HG03097 (cell line): ENCODE measurements at regions not wholly inside any gene's neighbourhood (a gene's known extent, or its start where the extent isn't known, plus 50 kb on each side); places are given as distances from the start of the nearest gene placed in this dataset.

ENCODE experiments used
- ATAC-seq: cut with Tn5 transposase; IDR thresholded peaks from one replicate; pipeline ENCODE4 v1.9.1; 2021; ENCODE audit not compliant: unreplicated experiment, low FRiP score

GRCh38 chr10:131013281-131013912 is 298.1 kb downstream of the TCERG1L start:
- ATAC-seq = no peak

- ATAC-seq = no peak
Measured at GRCh38 chr10:131014271-131014670, 297.2 kb downstream of the TCERG1L start.

GRCh38 chr10:131015271-131015670 is 296.2 kb downstream of the TCERG1L start:
- ATAC-seq = no peak

- ATAC-seq = no peak
Measured at GRCh38 chr10:131016556-131016955, 295.0 kb downstream of the TCERG1L start.

GRCh38 chr10:131017566-131018285 is 293.8 kb downstream of the TCERG1L start:
- ATAC-seq = no peak

- ATAC-seq = no peak
Measured at GRCh38 chr10:131018886-131019500, 292.5 kb downstream of the TCERG1L start.

- no peak for ATAC-seq
Measured at GRCh38 chr10:131019696-131020095, 291.8 kb downstream of the TCERG1L start.

- ATAC-seq = no peak
Measured at GRCh38 chr10:131020775-131021174, 290.7 kb downstream of the TCERG1L start.

GRCh38 chr10:131021246-131021895 is 290.1 kb downstream of the TCERG1L start:
- no peak for ATAC-seq

- no peak for ATAC-seq
Measured at GRCh38 chr10:131021969-131022368, 289.6 kb downstream of the TCERG1L start.

GRCh38 chr10:131022369-131022768 is 289.2 kb downstream of the TCERG1L start:
- no peak for ATAC-seq

GRCh38 chr10:131022981-131023380 is 288.5 kb downstream of the TCERG1L start:
- ATAC-seq = no peak

- no peak for ATAC-seq
Measured at GRCh38 chr10:131024259-131025131, 287.0 kb downstream of the TCERG1L start.

GRCh38 chr10:131025333-131025732 is 286.2 kb downstream of the TCERG1L start:
- no peak for ATAC-seq

- no peak for ATAC-seq
Measured at GRCh38 chr10:131027256-131027655, 284.3 kb downstream of the TCERG1L start.

- ATAC-seq = no peak
Measured at GRCh38 chr10:131031346-131031745, 280.2 kb downstream of the TCERG1L start.

GRCh38 chr10:131032329-131033165 is 279.0 kb downstream of the TCERG1L start:
- ATAC-seq = no peak

GRCh38 chr10:131033166-131034085 is 278.1 kb downstream of the TCERG1L start:
- ATAC-seq = no peak
